ENCODE measurements at regions not wholly inside any gene's neighbourhood (a gene's known extent, or its start where the extent isn't known, plus 50 kb on each side); places are given as distances from the start of the nearest gene placed in this dataset.

DNA sequence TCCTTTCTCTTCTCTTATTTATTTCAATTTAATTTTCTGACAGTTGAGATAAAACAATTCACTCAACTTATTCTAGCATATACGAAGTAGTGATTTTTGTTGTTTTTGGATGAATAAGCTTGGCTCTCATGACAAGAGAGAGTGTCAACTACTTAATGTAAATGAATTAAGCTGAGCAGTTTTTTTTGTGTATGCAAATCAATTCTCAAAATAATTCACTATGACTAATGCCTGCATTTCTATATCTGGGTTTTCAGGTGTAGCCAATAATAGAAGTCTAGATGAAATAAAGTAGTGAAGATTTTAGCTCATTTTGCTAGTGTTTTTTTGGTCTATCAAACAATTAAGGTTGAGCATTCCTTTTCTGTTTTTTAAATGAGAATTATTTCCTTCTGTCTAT, 1354.0 kb downstream of the CDH8 start:
- TF ChIP-seq, protein P1, sequence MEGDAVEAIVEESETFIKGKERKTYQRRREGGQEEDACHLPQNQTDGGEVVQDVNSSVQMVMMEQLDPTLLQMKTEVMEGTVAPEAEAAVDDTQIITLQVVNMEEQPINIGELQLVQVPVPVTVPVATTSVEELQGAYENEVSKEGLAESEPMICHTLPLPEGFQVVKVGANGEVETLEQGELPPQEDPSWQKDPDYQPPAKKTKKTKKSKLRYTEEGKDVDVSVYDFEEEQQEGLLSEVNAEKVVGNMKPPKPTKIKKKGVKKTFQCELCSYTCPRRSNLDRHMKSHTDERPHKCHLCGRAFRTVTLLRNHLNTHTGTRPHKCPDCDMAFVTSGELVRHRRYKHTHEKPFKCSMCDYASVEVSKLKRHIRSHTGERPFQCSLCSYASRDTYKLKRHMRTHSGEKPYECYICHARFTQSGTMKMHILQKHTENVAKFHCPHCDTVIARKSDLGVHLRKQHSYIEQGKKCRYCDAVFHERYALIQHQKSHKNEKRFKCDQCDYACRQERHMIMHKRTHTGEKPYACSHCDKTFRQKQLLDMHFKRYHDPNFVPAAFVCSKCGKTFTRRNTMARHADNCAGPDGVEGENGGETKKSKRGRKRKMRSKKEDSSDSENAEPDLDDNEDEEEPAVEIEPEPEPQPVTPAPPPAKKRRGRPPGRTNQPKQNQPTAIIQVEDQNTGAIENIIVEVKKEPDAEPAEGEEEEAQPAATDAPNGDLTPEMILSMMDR (IDR thresholded peaks at IDR 0.05; ENCODE audit: borderline replicate concordance, extremely low read depth, insufficient read depth): no peak
- DNase-seq (no peak), FAIRE-seq (no peak)
- H3K4me1 ChIP-seq (ENCODE audit: control insufficient read depth in 2 of 3, insufficient read depth in 2 of 3, low read depth in 1 of 3, low read length in 3 of 3): no peaks in the 10 kb centered on the region
- H3K36me3 ChIP-seq (ENCODE audit: control insufficient read depth in 2 of 3, insufficient read depth in 3 of 3, low read length in 3 of 3): no peaks in the 10 kb centered on the region
- H3K4me3 ChIP-seq (ENCODE audit: low read length in 3 of 3): no peak overlapping the region
- intact Hi-C loops (cut with DNase I): no loop called here
- no peaks in the 10 kb centered on the region for H3K9me3 ChIP-seq (ENCODE audit: control insufficient read depth in 2 of 3, insufficient read depth in 1 of 3, low read length in 3 of 3)
- H3K27me3 ChIP-seq (ENCODE audit: control insufficient read depth, insufficient read depth, low read length): no peaks in the 10 kb centered on the region
- no peak overlapping the region for H3K27ac ChIP-seq (ENCODE audit: low read depth in 2 of 2, low read length in 2 of 2)
- H3K9ac ChIP-seq (ENCODE audit: low read length in 3 of 3): no peak overlapping the region

DNA sequence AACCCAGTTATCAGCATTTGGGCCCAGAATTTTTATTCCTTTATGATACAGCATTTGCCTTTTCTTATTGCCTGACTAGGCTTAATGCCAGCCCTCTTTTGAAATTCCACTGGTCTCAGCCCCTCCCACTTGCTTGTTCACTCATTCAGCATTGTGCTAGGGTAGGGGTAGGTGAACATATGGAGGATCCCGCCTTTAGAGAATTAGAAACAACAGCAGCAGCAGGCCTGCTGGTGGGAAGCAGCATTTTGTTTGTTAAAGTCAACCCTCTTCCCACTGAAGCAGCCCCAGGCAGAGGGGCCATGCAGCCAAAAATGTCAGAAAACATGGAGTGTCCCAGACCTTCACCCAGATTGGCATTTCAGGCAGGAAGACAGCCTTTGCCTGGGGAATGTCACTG, 1355.2 kb downstream of the CDH8 start:
- no peaks in the 10 kb centered on the region for H3K36me3 ChIP-seq (ENCODE audit: control insufficient read depth in 2 of 3, insufficient read depth in 3 of 3, low read length in 3 of 3)
- DNase-seq (no peak), FAIRE-seq (no peak)
- intact Hi-C loops (cut with DNase I): no loop called here
- TF ChIP-seq, protein P1 (IDR thresholded peaks at IDR 0.05; ENCODE audit: borderline replicate concordance, extremely low read depth, insufficient read depth): no peak
- no peak overlapping the region for H3K9ac ChIP-seq (ENCODE audit: low read length in 3 of 3)
- H3K27me3 ChIP-seq (ENCODE audit: control insufficient read depth, insufficient read depth, low read length): no peaks in the 10 kb centered on the region
- no peak overlapping the region for H3K27ac ChIP-seq (ENCODE audit: low read depth in 2 of 2, low read length in 2 of 2)
- H3K9me3 ChIP-seq (ENCODE audit: control insufficient read depth in 2 of 3, insufficient read depth in 1 of 3, low read length in 3 of 3): no peaks in the 10 kb centered on the region
- H3K4me1 ChIP-seq (ENCODE audit: control insufficient read depth in 2 of 3, insufficient read depth in 2 of 3, low read depth in 1 of 3, low read length in 3 of 3): no peaks in the 10 kb centered on the region
- H3K4me3 ChIP-seq (ENCODE audit: low read length in 3 of 3): no peak overlapping the region

DNA sequence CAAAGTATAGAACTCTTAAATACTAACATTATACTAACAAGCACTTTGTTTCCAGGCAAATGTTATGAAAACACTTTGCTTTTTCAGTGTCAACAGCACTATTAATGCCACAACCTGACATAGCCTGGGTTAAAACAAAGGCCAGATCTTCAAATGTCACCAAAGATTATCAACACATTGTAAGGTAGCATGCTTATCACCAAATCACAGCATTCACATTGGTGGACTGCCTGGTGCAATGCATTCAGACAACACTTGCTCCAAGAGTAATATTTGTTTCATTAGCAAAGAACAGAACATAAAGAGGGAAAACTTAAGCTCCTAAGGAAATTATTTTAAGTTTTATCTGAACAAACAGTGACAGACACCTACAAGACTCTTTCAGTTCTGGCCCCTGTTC, 1361.2 kb downstream of the CDH8 start:
- no peaks in the 10 kb centered on the region for H3K4me1 ChIP-seq (ENCODE audit: control insufficient read depth in 2 of 3, insufficient read depth in 2 of 3, low read depth in 1 of 3, low read length in 3 of 3)
- TF ChIP-seq, protein P1 (IDR thresholded peaks at IDR 0.05; ENCODE audit: borderline replicate concordance, extremely low read depth, insufficient read depth): no peak
- FAIRE-seq (no peak), DNase-seq (no peak)
- intact Hi-C loops (cut with DNase I): no loop called here
- no peaks in the 10 kb centered on the region for H3K27me3 ChIP-seq (ENCODE audit: control insufficient read depth, insufficient read depth, low read length)
- H3K9ac ChIP-seq (ENCODE audit: low read length in 3 of 3): no peak overlapping the region
- H3K36me3 ChIP-seq (ENCODE audit: control insufficient read depth in 2 of 3, insufficient read depth in 3 of 3, low read length in 3 of 3): no peaks in the 10 kb centered on the region
- no peaks in the 10 kb centered on the region for H3K9me3 ChIP-seq (ENCODE audit: control insufficient read depth in 2 of 3, insufficient read depth in 1 of 3, low read length in 3 of 3)
- no peak overlapping the region for H3K27ac ChIP-seq (ENCODE audit: low read depth in 2 of 2, low read length in 2 of 2)
- H3K4me3 ChIP-seq (ENCODE audit: low read length in 3 of 3): no peak overlapping the region

DNA sequence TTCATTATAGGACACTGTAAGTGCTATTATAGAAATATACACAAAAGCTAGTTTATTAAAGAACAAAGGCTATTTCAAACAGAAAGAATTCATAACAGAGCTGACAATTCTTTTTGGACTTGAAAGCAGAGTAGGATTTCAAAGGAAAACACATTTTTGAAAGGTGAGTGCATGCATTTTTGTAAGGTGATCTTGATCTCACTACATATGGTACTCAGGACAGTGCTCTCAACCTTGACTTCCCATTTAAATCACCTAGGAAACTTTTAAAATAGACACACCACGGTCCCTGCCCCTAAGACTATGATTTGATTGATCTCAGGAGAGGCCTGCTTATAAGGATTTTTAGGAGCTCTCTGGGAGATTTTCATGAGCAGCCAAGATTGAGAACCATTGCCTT, 1362.0 kb downstream of the CDH8 start:
- intact Hi-C loops (cut with DNase I): no loop called here
- no peaks in the 10 kb centered on the region for H3K4me1 ChIP-seq (ENCODE audit: control insufficient read depth in 2 of 3, insufficient read depth in 2 of 3, low read depth in 1 of 3, low read length in 3 of 3)
- H3K36me3 ChIP-seq (ENCODE audit: control insufficient read depth in 2 of 3, insufficient read depth in 3 of 3, low read length in 3 of 3): no peaks in the 10 kb centered on the region
- no peak overlapping the region for H3K27ac ChIP-seq (ENCODE audit: low read depth in 2 of 2, low read length in 2 of 2)
- no peaks in the 10 kb centered on the region for H3K9me3 ChIP-seq (ENCODE audit: control insufficient read depth in 2 of 3, insufficient read depth in 1 of 3, low read length in 3 of 3)
- H3K4me3 ChIP-seq (ENCODE audit: low read length in 3 of 3): no peak overlapping the region
- TF ChIP-seq, protein P1 (IDR thresholded peaks at IDR 0.05; ENCODE audit: borderline replicate concordance, extremely low read depth, insufficient read depth): no peak
- DNase-seq: peak in 1 of 5 donors; percentile 3
- H3K27me3 ChIP-seq (ENCODE audit: control insufficient read depth, insufficient read depth, low read length): no peaks in the 10 kb centered on the region
- no peak overlapping the region for H3K9ac ChIP-seq (ENCODE audit: low read length in 3 of 3)
- FAIRE-seq: no peak

All from kidney (tissue), 13 donors.